Right atrium auricular region (tissue), 2 donors: ENCODE measurements at regions not wholly inside any gene's neighbourhood (a gene's known extent, or its start where the extent isn't known, plus 50 kb on each side); places are given as distances from the start of the nearest gene placed in this dataset.

Experiments
- DNase-seq: peaks from one replicate; pipeline ENCODE4 v3.0.0-alpha.2; 2019; ENCODE audit warnings: low spot score
- H3K27ac ChIP-seq, 2 donors: fragments of 200-600 bp; sonication (generic); 1 replicate in 1 of 2; 2 replicates in 1 of 2; pipeline ENCODE4 v1.5.1; 2016 to 2019
- H3K27me3 ChIP-seq, 2 donors: fragments of 200-600 bp; sonication (generic); one replicate each; pipeline versions ENCODE4 v1.5.1 to v1.6.0; 2017 to 2019
- H3K36me3 ChIP-seq: fragments of 200-600 bp; sonication (generic); one replicate; pipeline ENCODE4 v1.5.1; 2016
- H3K4me1 ChIP-seq, 2 donors: fragments of 200-600 bp; sonication (generic); one replicate each; pipeline versions ENCODE4 v1.5.1 to v1.6.0; 2017 to 2019
- H3K4me3 ChIP-seq, 2 donors: fragments of 200-600 bp; sonication (generic); 1 replicate in 1 of 2; 2 replicates in 1 of 2; pipeline ENCODE4 v1.5.1; 2017 to 2019; ENCODE audit warnings: mild to moderate bottlenecking in 1 of 2, moderate library complexity in 1 of 2
- H3K9me3 ChIP-seq, 2 donors: fragments of 200-600 bp; sonication (generic); one replicate each; pipeline ENCODE4 v1.5.1; 2019
- TF ChIP-seq, protein P1 (sequence below), 2 donors: fragments of 200-600 bp; sonication (generic); IDR thresholded peaks; one replicate each; pipeline ENCODE4 v1.5.1; 2019; ENCODE audit warnings: antibody characterized with exemption in 2 of 2

DNA sequence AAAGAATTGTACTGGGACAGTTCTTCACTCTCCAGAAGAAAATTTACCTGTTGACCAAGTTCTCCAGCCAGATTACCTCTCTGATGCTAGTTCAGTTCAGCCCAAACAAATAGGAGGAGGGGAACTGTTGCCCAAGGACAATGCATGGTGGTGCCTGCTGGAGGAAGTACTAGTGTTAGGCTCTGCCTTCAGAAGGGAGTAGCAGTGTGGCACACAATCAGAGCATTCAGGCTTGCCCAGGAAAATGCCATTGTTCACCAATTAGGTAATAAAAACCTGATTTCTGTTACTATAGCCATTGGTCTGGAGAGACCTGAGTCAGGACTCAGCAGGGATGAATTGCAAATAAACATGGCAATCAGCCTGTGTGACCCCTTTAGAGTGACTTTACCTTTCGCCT lies 720.8 kb upstream of the ZNF608 start:
- TF ChIP-seq, protein P1, sequence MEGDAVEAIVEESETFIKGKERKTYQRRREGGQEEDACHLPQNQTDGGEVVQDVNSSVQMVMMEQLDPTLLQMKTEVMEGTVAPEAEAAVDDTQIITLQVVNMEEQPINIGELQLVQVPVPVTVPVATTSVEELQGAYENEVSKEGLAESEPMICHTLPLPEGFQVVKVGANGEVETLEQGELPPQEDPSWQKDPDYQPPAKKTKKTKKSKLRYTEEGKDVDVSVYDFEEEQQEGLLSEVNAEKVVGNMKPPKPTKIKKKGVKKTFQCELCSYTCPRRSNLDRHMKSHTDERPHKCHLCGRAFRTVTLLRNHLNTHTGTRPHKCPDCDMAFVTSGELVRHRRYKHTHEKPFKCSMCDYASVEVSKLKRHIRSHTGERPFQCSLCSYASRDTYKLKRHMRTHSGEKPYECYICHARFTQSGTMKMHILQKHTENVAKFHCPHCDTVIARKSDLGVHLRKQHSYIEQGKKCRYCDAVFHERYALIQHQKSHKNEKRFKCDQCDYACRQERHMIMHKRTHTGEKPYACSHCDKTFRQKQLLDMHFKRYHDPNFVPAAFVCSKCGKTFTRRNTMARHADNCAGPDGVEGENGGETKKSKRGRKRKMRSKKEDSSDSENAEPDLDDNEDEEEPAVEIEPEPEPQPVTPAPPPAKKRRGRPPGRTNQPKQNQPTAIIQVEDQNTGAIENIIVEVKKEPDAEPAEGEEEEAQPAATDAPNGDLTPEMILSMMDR (IDR thresholded peaks at IDR 0.05), result no peak
- Histone ChIP-seq H3K9me3 (no peaks in the 10 kb centered on the region), H3K27me3 (no peaks in the 10 kb centered on the region), H3K36me3 (no peaks in the 10 kb centered on the region), H3K4me3 (no peak overlapping the region), H3K27ac (no peak overlapping the region), H3K4me1 (no peaks in the 10 kb centered on the region)
- DNase-seq, result no peak

DNA sequence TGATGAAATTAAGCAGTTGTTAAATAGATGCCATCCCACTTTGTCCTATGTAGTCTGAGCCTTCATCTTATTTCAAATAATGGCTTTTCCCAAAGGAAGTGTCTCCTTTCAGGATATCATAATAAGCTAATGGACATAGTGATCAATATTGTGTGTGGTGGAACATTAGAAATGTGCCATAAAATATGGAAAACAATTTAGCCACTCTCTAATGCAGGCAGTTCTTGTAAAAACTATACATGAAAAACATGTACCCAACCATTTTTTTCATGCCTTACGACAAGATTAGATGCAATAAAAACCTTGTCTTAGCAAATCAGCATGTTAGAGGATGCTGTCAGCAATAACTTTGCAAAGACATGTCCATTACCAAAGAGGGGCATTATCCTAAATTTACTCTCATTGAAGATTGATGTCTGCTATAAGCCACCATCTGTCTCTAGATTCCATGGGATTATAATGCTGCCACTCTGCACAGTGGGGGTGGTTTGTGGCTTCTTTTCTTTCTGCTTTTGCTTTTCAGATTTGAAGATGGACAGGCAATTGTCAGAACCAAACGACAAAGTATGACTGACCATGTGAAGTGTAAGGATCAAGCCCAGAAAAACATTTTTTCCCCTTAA lies 724.0 kb upstream of the ZNF608 start:
- no peaks in the 10 kb centered on the region for H3K27me3 ChIP-seq
- DNase-seq, result no peak
- no peak overlapping the region for H3K27ac ChIP-seq
- H3K36me3 ChIP-seq, result no peaks in the 10 kb centered on the region
- no peak overlapping the region for H3K4me3 ChIP-seq
- no peaks in the 10 kb centered on the region for H3K9me3 ChIP-seq
- TF ChIP-seq, protein P1 (IDR thresholded peaks at IDR 0.05), result no peak
- H3K4me1 ChIP-seq, result no peaks in the 10 kb centered on the region

DNA sequence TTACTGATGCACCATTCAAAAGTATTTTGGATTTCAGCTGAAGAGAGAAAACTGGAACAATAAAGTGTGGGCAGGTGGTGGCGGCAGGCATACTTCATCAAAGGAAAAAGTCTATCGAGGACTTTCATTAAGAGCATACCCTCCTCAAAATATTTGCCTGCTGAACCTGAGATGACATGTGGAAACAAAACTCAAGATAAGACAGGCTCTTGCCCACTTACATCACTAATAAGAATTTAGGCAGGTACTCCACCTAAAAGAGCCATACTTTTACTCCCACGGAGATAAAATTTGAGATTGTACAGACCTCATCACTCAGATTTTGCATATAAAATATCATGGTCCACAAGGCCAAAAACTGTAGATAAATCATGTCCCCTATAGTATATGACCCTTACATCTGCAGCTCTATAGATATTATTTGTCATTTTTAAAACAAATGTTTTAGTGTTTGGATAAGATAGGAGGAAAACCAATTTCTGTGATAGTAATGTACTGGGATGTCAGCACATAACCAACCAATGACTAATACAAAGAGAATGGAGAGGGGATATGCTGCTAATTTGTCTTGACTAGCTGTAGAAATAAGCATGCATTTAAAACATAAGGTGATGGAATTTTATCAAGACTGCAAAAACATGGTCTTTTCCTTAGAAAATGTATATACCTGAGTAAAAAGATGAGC lies 730.6 kb upstream of the ZNF608 start:
- Histone ChIP-seq H3K27ac (no peak overlapping the region), H3K36me3 (no peaks in the 10 kb centered on the region), H3K9me3 (no peaks in the 10 kb centered on the region), H3K4me1 (no peaks in the 10 kb centered on the region), H3K4me3 (no peak overlapping the region), H3K27me3 (no peaks in the 10 kb centered on the region)
- no peak for DNase-seq
- TF ChIP-seq, protein P1 (IDR thresholded peaks at IDR 0.05), result no peak

DNA sequence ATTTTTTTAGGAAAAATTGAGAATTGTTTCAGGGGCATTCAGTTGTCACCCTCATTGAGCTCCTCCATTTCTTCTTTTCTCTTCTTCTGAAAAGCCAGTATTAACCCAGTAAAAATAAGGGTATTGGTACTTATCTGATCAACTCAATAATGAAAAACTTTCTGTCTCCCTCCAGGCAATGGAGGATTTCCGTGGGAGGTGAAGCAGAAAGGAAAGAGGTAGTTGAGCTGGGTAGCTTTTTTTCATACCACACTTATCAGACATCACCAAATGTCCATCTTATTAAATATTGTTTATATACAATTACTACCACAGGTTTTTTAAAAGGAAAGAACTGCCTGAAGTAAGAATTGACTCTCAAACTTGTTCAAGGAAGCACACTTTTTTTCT lies 731.1 kb upstream of the ZNF608 start:
- no peak overlapping the region for H3K4me3 ChIP-seq
- no peak for DNase-seq

DNA sequence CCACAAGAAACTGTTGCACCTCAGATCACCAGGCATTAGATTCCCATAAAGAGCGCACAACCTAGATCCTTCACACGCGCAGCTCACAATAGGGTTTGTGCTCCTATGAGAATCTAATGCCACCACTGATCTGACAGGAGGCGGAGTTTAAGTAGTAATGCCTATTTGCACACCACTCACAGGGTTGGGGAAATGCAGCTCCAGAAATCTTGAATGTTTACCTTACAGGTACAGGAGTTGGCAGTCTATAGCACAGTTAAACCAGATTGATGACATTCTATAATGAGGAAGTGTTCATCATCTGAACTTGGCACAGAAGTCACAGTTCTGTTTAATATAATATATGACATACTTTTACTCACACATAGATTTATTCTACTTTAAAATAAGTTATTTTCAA lies 732.2 kb upstream of the ZNF608 start:
- H3K9me3 ChIP-seq, result no peaks in the 10 kb centered on the region
- no peaks in the 10 kb centered on the region for H3K4me1 ChIP-seq
- no peak overlapping the region for H3K27ac ChIP-seq
- no peaks in the 10 kb centered on the region for H3K36me3 ChIP-seq
- TF ChIP-seq, protein P1 (IDR thresholded peaks at IDR 0.05), result no peak
- no peak overlapping the region for H3K4me3 ChIP-seq
- no peak for DNase-seq
- no peaks in the 10 kb centered on the region for H3K27me3 ChIP-seq

More for the DNA sequence above, 731.1 kb upstream of the ZNF608 start:
- Histone ChIP-seq H3K4me1 (no peaks in the 10 kb centered on the region), H3K27ac (no peak overlapping the region), H3K9me3 (no peaks in the 10 kb centered on the region), H3K27me3 (no peaks in the 10 kb centered on the region), H3K36me3 (no peaks in the 10 kb centered on the region)
- TF ChIP-seq, protein P1 (IDR thresholded peaks at IDR 0.05), result no peak
